ENCODE measurements at regions not wholly inside any gene's neighbourhood (a gene's known extent, or its start where the extent isn't known, plus 50 kb on each side); places are given as distances from the start of the nearest gene placed in this dataset.

DNA sequence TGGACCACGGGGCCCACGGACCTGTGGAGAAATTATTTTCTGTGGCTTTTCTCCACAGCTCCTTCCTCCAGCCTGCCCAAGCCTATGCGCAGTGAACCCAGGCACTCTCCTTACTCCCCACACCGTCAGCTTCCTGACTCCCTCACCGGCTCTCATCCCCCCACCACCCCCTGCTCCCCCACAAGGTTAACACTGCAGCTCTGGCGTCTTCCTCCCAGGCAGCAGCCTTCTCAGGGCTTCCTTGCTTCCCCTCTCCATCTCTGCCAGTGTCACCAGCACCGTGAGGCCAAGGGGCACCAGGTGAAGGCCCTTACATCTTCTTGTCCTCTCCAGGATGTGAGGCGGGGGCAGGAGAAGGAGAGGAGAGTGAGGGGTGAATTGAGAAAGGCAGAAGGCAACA lies 168.3 kb upstream of the TLE3 start:
- TF ChIP-seq POLR2AphosphoS5 (IDR thresholded peaks at IDR 0.05; ENCODE audit: low read depth): no peak
- TF ChIP-seq, protein P1, sequence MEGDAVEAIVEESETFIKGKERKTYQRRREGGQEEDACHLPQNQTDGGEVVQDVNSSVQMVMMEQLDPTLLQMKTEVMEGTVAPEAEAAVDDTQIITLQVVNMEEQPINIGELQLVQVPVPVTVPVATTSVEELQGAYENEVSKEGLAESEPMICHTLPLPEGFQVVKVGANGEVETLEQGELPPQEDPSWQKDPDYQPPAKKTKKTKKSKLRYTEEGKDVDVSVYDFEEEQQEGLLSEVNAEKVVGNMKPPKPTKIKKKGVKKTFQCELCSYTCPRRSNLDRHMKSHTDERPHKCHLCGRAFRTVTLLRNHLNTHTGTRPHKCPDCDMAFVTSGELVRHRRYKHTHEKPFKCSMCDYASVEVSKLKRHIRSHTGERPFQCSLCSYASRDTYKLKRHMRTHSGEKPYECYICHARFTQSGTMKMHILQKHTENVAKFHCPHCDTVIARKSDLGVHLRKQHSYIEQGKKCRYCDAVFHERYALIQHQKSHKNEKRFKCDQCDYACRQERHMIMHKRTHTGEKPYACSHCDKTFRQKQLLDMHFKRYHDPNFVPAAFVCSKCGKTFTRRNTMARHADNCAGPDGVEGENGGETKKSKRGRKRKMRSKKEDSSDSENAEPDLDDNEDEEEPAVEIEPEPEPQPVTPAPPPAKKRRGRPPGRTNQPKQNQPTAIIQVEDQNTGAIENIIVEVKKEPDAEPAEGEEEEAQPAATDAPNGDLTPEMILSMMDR (IDR thresholded peaks at IDR 0.05; ENCODE audit: insufficient read depth, low read length): no peak
- no peak for TF ChIP-seq GABPA (IDR thresholded peaks at IDR 0.05; ENCODE audit: low read depth)
